Left lung (tissue), 4 donors: ENCODE measurements at regions not wholly inside any gene's neighbourhood (a gene's known extent, or its start where the extent isn't known, plus 50 kb on each side); places are given as distances from the start of the nearest gene placed in this dataset.

Experiments
- ATAC-seq: fragments of 200-7000 bp; cut with Tn5 transposase; one replicate; pipeline ENCODE4 v1.9.1; 2020; ENCODE audit warnings: moderate library complexity
- DNase-seq, 4 donors: peaks; one replicate each; pipeline ENCODE4 v3.0.0-alpha.2; 2013 to 2020
- H3K27ac ChIP-seq, 2 donors: fragments of 200-600 bp; sonication (generic) in 1 of 2; one replicate each; pipeline versions ENCODE4 v1.5.0 to v1.8.0; 2020 to 2021
- H3K27me3 ChIP-seq, 2 donors: fragments of 200-600 bp; sonication (generic) in 1 of 2; one replicate each; pipeline versions ENCODE4 v1.5.0 to v1.8.0; 2020 to 2021
- H3K36me3 ChIP-seq, 2 donors: fragments of 200-600 bp; sonication (generic) in 1 of 2; one replicate each; pipeline versions ENCODE4 v1.5.0 to v1.8.0; 2020 to 2021
- H3K4me1 ChIP-seq, 2 donors: fragments of 200-600 bp; one replicate each; pipeline ENCODE4 v1.8.0; 2021
- H3K4me3 ChIP-seq, 2 donors: fragments of 200-600 bp; sonication (generic) in 1 of 2; one replicate each; pipeline versions ENCODE4 v1.5.0 to v1.8.0; 2020 to 2021; ENCODE audit warnings: mild to moderate bottlenecking in 1 of 2
- H3K9me3 ChIP-seq, 2 donors: fragments of 200-600 bp; sonication (generic) in 1 of 2; one replicate each; pipeline versions ENCODE4 v1.5.0 to v1.8.0; 2020 to 2021
- intact Hi-C, 2 donors: fragments of 100-400 bp; cut with DNase I; formaldehyde crosslinking; loops; one replicate each; pipeline versions ENCODE4 v1.11.2 to v1.14.2; 2022
- TF ChIP-seq, protein P1 (sequence below), 2 donors: fragments of 200-600 bp; sonication (generic) in 1 of 2; IDR thresholded peaks; one replicate each; pipeline versions ENCODE4 v1.5.0 to v1.8.0; 2021; ENCODE audit warnings: antibody characterized with exemption in 2 of 2
- donor health status: DM: no; HTN: yes; CAD: no.
- donor health status: DM: no; HTN: no; CAD: no.

DNA sequence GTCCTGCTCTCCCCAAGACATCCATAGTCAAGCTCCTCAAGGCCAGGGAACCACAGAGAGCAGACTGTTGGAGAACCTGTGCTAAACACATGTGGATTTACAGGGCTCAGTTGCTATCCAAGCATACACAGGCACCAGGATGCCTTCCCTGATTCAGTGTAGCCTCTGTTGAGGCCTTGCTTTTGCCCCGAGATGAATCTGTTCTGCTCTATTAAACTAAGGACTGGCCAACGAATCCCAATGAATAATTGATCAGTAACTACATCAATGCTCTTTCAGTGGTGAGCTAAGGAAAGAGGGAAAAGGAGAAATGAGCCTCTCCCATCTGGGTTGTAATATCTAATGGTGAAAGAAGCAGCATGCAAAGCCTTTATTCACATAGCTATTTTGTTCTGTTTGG is 58.7 kb upstream of the SPTBN1 start:
- TF ChIP-seq, protein P1, sequence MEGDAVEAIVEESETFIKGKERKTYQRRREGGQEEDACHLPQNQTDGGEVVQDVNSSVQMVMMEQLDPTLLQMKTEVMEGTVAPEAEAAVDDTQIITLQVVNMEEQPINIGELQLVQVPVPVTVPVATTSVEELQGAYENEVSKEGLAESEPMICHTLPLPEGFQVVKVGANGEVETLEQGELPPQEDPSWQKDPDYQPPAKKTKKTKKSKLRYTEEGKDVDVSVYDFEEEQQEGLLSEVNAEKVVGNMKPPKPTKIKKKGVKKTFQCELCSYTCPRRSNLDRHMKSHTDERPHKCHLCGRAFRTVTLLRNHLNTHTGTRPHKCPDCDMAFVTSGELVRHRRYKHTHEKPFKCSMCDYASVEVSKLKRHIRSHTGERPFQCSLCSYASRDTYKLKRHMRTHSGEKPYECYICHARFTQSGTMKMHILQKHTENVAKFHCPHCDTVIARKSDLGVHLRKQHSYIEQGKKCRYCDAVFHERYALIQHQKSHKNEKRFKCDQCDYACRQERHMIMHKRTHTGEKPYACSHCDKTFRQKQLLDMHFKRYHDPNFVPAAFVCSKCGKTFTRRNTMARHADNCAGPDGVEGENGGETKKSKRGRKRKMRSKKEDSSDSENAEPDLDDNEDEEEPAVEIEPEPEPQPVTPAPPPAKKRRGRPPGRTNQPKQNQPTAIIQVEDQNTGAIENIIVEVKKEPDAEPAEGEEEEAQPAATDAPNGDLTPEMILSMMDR (IDR thresholded peaks at IDR 0.05) = no peak
- Histone ChIP-seq H3K4me3 (no peak overlapping the region), H3K36me3 (no peaks in the 10 kb centered on the region), H3K4me1 (no peaks in the 10 kb centered on the region), H3K27ac (no peak overlapping the region), H3K27me3 (no peaks in the 10 kb centered on the region), H3K9me3 (peaks cover 0 to 3% of the 10 kb centered on the region in 2 donors)
- no peak for ATAC-seq
- no peak for DNase-seq
- intact Hi-C loops = no loop called here

GRCh38 chr2:54401554-54401953 is 54.6 kb upstream of the SPTBN1 start:
- H3K4me3 ChIP-seq = no peak overlapping the region
- no peaks in the 10 kb centered on the region for H3K4me1 ChIP-seq
- peak in 2 of 4 donors; percentile 34 to 48 for DNase-seq
- peak overlapping the region in 1 of 2 donors; percentile 46 for H3K27ac ChIP-seq
- H3K36me3 ChIP-seq = no peaks in the 10 kb centered on the region
- H3K9me3 ChIP-seq = no peaks in the 10 kb centered on the region
- no peak for ATAC-seq
- no peaks in the 10 kb centered on the region for H3K27me3 ChIP-seq
- TF ChIP-seq, protein P1 (IDR thresholded peaks at IDR 0.05) = no peak
- intact Hi-C loops = no loop called here

DNA sequence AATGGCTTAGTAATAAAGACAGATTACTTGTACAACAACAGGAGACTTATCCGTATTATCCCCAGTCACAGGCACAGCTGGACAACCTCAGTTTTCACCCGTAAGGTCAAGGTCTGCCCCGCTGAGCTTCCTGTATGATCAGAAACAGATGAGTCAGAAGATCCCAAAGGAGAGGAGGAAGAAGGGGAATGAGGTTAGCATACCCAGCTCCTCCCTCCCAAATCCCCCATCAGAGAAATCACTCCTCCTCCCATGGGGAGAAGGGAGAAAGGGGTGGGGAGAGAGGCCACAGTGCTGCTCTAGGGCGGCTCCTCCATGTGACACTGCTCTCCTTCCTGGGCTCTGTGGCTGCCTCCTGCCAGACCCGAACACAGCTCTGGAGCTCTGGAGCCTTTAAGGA is 53.8 kb upstream of the SPTBN1 start:
- no peaks in the 10 kb centered on the region for H3K4me1 ChIP-seq
- intact Hi-C loops = no loop called here
- no peaks in the 10 kb centered on the region for H3K27me3 ChIP-seq
- DNase-seq = peak in 2 of 4 donors; percentile 42 to 60
- H3K27ac ChIP-seq = peak overlapping the region; percentile 46 to 50
- H3K4me3 ChIP-seq = no peak overlapping the region
- TF ChIP-seq, protein P1 (IDR thresholded peaks at IDR 0.05) = no peak
- ATAC-seq = peak; percentile 73
- no peaks in the 10 kb centered on the region for H3K36me3 ChIP-seq
- H3K9me3 ChIP-seq = no peaks in the 10 kb centered on the region

DNA sequence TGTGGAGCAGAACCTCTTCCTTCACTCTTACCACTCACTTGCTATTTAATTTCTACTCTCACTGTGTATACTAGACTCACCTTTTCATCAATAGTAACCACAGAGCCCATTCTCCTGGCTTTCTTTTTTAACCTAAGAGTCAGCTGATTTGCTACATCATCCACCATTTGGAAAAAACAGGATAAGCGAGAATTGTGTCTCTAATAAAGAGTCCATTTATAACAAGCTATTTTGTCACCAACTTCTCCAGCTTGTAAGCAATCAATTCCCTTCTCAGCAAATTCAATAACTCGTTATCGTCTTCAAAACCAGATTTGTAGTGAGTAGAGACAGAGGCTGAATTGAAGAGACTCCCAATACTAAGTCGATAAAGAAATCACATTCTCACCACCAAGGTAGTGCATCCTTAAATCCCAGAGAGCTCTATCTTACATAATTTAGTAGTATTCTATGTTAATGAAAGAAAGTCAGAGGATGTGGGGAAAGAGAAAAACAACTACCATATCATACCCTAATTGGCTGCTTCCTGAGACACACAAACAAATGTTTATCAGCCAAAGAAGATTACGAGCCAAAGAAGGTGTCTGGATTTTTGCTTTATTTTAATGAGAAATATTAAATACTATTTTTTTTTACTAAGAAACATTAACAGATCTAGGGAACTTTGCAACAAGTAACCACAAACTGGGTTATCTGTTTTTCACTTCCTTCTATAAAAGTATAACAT is 52.5 kb upstream of the SPTBN1 start:
- no peak for ATAC-seq
- Histone ChIP-seq H3K4me1 (no peaks in the 10 kb centered on the region), H3K27ac (peak overlapping the region in 1 of 2 donors; percentile 5), H3K9me3 (no peaks in the 10 kb centered on the region), H3K27me3 (no peaks in the 10 kb centered on the region), H3K4me3 (no peak overlapping the region), H3K36me3 (no peaks in the 10 kb centered on the region)
- intact Hi-C loops = no loop called here
- DNase-seq = no peak
- TF ChIP-seq, protein P1 (IDR thresholded peaks at IDR 0.05) = no peak

DNA sequence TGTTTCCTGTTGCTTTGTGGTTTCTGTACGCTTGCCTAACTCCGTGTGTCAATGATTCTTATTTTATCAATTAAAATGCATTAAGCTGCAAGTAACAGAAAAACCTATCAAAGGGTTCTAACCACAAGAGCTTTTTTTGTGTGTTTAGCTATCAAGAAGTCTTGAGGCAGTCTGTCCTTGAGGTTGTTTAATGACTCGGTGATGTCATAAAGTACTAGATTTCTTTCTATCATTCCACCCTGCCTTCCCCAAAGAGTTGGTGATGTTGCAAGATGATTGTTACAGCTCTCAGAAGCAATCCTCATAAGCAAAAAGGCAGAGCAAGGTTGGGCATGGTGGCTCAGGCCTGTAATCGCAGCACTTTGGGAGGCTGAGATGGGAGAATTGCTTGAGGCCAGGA is 51.9 kb upstream of the SPTBN1 start:
- Histone ChIP-seq H3K4me3 (no peak overlapping the region), H3K27ac (peak overlapping the region in 1 of 2 donors; percentile 5), H3K36me3 (no peaks in the 10 kb centered on the region), H3K27me3 (no peaks in the 10 kb centered on the region), H3K9me3 (no peaks in the 10 kb centered on the region), H3K4me1 (no peaks in the 10 kb centered on the region)
- TF ChIP-seq, protein P1 (IDR thresholded peaks at IDR 0.05) = no peak
- ATAC-seq = peak; percentile 72
- no peak for DNase-seq
- intact Hi-C loops = no loop called here
